Ascending aorta (tissue), 2 donors: ENCODE measurements at regions not wholly inside any gene's neighbourhood (a gene's known extent, or its start where the extent isn't known, plus 50 kb on each side); places are given as distances from the start of the nearest gene placed in this dataset.
"Not testable (repeated sequence)": the region's sequence is repeated elsewhere in the genome, so short reads cannot be mapped to it uniquely, and the experiment has no call there.

ENCODE experiments used
- DNase-seq, 2 donors: peaks; one replicate each; pipeline ENCODE4 v3.0.0-alpha.2; 2019; ENCODE audit warnings: low spot score in 2 of 2
- H3K27ac ChIP-seq, 2 donors: fragments of 200-600 bp; sonication (generic); one replicate each; pipeline ENCODE4 v1.5.1; 2016 to 2017; ENCODE audit warnings: mild to moderate bottlenecking in 1 of 2
- H3K27me3 ChIP-seq: fragments of 200-600 bp; sonication (generic); one replicate; pipeline ENCODE4 v1.5.1; 2017
- H3K36me3 ChIP-seq, 2 donors: fragments of 200-600 bp; sonication (generic); one replicate each; pipeline ENCODE4 v1.5.1; 2016
- H3K4me1 ChIP-seq, 2 donors: fragments of 200-600 bp; sonication (generic); one replicate each; pipeline ENCODE4 v1.5.1; 2016 to 2017; ENCODE audit warnings: mild to moderate bottlenecking in 1 of 2
- H3K4me3 ChIP-seq, 2 donors: fragments of 200-600 bp; sonication (generic); one replicate each; pipeline ENCODE4 v1.5.1; 2016 to 2017; ENCODE audit warnings: mild to moderate bottlenecking in 1 of 2
- H3K9me3 ChIP-seq, 2 donors: fragments of 200-600 bp; sonication (generic); one replicate each; pipeline ENCODE4 v1.5.1; 2016
- CTCF ChIP-seq, 3 experiments: fragments of 200-600 bp in 2 of 3; fragments of 450-650 bp in 1 of 3; sonication (generic) in 2 of 3; IDR thresholded peaks; one replicate each; pipeline ENCODE4 v1.5.1; 2016 to 2019; ENCODE audit warnings: antibody characterized with exemption in 3 of 3, mild to moderate bottlenecking in 1 of 3, moderate library complexity in 1 of 3
- intact Hi-C: fragments of 100-400 bp; cut with DNase I; formaldehyde crosslinking; loops from one replicate; pipeline ENCODE4 v1.15.1; 2023

GRCh38 chr4:12912896-12913418, 571.2 kb downstream of the RAB28 start:
- intact Hi-C loops, result no loop called here
- no peak for TF ChIP-seq CTCF (IDR thresholded peaks at IDR 0.05)

DNA sequence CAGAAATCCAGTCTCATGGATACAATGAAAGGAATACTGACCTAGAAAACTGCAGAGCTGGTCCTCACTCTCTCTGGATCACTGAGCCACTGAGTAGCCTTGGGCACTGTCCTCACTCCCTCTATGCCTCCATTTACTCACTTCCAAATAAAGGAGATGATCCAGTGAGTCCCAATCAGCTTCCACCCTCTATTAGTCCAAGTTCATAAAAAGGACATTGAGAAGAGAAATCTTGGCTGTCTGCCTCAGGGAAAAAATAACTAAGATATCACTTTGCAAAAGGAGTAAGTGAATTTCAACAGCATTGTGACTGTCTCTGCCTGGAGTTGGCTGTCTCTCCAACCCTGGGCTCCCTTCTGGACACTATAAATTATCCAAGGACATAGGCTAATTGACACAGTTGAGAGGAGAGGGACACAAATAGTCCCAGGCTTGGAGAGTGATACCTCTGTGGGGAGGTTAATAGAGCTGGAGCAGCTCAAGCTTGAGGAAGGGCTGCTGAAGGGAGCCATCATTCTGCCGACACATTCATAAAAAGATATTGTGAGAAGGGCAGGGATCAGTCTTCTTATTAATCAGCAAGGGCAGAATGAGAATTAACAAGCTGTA, 572.3 kb downstream of the RAB28 start:
- no peaks in the 10 kb centered on the region for H3K27me3 ChIP-seq
- H3K4me3 ChIP-seq, result no peak overlapping the region
- no peaks in the 10 kb centered on the region for H3K36me3 ChIP-seq
- H3K9me3 ChIP-seq, result no peaks in the 10 kb centered on the region
- no peak overlapping the region for H3K27ac ChIP-seq
- no peak for TF ChIP-seq CTCF (IDR thresholded peaks at IDR 0.05)
- intact Hi-C loops, result no loop called here
- no peak for DNase-seq
- H3K4me1 ChIP-seq, result no peaks in the 10 kb centered on the region

More at GRCh38 chr4:12912896-12913418, 571.2 kb downstream of the RAB28 start:
- no peaks in the 10 kb centered on the region for H3K27me3 ChIP-seq
- DNase-seq, result no peak
- H3K4me1 ChIP-seq, result no peaks in the 10 kb centered on the region
- no peak overlapping the region for H3K27ac ChIP-seq
- H3K36me3 ChIP-seq, result no peaks in the 10 kb centered on the region
- no peaks in the 10 kb centered on the region for H3K9me3 ChIP-seq
- H3K4me3 ChIP-seq, result no peak overlapping the region

DNA sequence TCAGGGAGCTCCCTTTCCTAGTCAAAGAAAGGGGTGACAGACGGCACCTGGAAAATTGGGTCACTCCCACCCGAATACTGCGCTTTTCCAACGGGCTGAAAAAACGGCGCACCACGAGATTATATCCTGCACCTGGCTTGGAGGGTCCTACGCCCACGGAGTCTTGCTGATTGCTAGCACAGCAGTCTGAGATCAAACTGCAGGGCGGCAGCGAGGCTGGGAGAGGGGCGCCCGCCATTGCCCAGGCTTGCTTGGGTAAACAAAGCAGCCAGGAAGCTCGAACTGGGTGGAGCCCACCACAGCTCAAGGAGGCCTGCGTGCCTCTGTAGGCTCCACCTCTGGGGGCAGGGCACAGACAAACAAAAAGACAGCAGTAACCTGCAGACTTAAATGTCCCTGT, 580.5 kb downstream of the RAB28 start:
- intact Hi-C loops, H3K27me3 ChIP-seq, H3K36me3 ChIP-seq, H3K4me3 ChIP-seq, H3K27ac ChIP-seq, H3K9me3 ChIP-seq, DNase-seq, H3K4me1 ChIP-seq: not testable (repeated sequence)

- no peak overlapping the region for H3K4me3 ChIP-seq
- no peaks in the 10 kb centered on the region for H3K27me3 ChIP-seq
- H3K4me1 ChIP-seq, result no peaks in the 10 kb centered on the region
- H3K27ac ChIP-seq, result no peak overlapping the region
- no peak for DNase-seq
- TF ChIP-seq CTCF (IDR thresholded peaks at IDR 0.05), result no peak
- H3K36me3 ChIP-seq, result no peaks in the 10 kb centered on the region
- no peaks in the 10 kb centered on the region for H3K9me3 ChIP-seq
- intact Hi-C loops, result no loop called here
Observed at GRCh38 chr4:12902735-12903134, 581.4 kb downstream of the RAB28 start.

- Histone ChIP-seq H3K27ac (no peak overlapping the region), H3K4me1 (no peaks in the 10 kb centered on the region), H3K9me3 (no peaks in the 10 kb centered on the region), H3K36me3 (no peaks in the 10 kb centered on the region), H3K4me3 (no peak overlapping the region), H3K27me3 (no peaks in the 10 kb centered on the region)
- TF ChIP-seq CTCF (IDR thresholded peaks at IDR 0.05), result no peak
- no peak for DNase-seq
- intact Hi-C loops, result no loop called here
Observed at GRCh38 chr4:12897954-12898353, 586.2 kb downstream of the RAB28 start.

DNA sequence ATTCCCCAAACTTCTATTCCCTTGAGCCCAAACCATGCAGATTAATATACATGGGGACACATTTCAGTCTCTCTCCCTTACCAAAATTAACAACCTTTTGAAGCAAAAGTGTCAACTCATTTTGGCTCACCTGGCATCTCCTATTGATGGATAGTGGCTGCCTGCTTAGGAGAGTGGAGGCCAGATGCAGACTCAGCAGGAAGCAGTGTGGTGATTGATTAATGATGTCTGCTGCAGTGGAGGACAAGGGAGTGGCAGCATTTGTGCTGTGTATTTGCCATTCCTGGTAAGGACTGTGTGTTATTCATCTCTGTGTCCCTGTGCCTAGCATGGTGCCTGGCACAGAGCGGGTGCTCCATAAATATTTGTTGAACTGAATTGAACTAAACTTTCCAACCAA, 590.1 kb downstream of the RAB28 start:
- H3K4me3 ChIP-seq, result no peak overlapping the region
- intact Hi-C loops, result no loop called here
- no peak for TF ChIP-seq CTCF (IDR thresholded peaks at IDR 0.05)
- no peak for DNase-seq
- no peaks in the 10 kb centered on the region for H3K9me3 ChIP-seq
- H3K27ac ChIP-seq, result no peak overlapping the region
- H3K4me1 ChIP-seq, result no peaks in the 10 kb centered on the region
- no peaks in the 10 kb centered on the region for H3K27me3 ChIP-seq
- no peaks in the 10 kb centered on the region for H3K36me3 ChIP-seq
